ENCODE measurements at regions not wholly inside any gene's neighbourhood (a gene's known extent, or its start where the extent isn't known, plus 50 kb on each side); places are given as distances from the start of the nearest gene placed in this dataset.

DNA sequence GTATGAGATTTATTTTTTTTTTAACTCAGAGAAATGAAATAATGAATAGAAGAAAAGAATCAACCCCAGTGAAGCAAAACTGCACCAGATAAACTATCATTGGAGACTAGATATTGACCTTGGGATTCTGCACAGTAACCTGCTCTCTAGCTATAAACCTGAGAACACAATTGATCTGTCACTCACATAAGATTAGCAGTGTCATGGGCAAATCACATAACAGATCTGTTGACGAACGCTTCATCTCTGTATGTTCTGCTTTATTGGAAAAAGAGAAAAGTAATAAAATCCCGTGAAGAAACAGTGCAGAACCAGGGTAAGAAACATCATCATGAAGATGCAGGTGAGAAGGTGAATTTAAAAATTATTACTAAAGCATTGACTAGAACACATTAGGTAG, 52.8 kb upstream of the RGS17 start:
- Histone ChIP-seq H4K20me1 (ENCODE audit: control insufficient read depth, extremely low read depth, insufficient read depth, low read length) (no peaks in the 10 kb centered on the region), H3K4me3 (replicated peaks in 1 of 4; ENCODE audit: control extremely low read depth in 1 of 4, insufficient read depth in 1 of 4, low read depth in 3 of 4, low read length in 4 of 4) (no peak overlapping the region), H3K4me2 (ENCODE audit: extremely low read depth, insufficient read depth, low read length) (no peak overlapping the region), H3K27ac (ENCODE audit: insufficient read depth, low read length) (no peak overlapping the region), H2AFZ (ENCODE audit: low read length) (no peak overlapping the region), H3K79me2 (ENCODE audit: control insufficient read depth, insufficient read depth, low read length) (no peaks in the 10 kb centered on the region), H3K36me3 (ENCODE audit: control insufficient read depth, insufficient read depth, low read length) (no peaks in the 10 kb centered on the region), H3K27me3 (ENCODE audit: control insufficient read depth, insufficient read depth, low read length) (no peaks in the 10 kb centered on the region), H3K9me3 (ENCODE audit: control insufficient read depth, insufficient read depth, low read depth, low read length) (no peaks in the 10 kb centered on the region), H3K9ac (ENCODE audit: insufficient read depth, low read length) (no peak overlapping the region), H3K4me1 (ENCODE audit: control insufficient read depth, extremely low read depth, insufficient read depth, low read length) (no peaks in the 10 kb centered on the region)
- DNase-seq (ENCODE audit: low read depth in 2 of 2) = no peak
- TF ChIP-seq EZH2 (IDR thresholded peaks at IDR 0.05; ENCODE audit: low read length, missing control alignments) = no peak
- TF ChIP-seq, protein P1, sequence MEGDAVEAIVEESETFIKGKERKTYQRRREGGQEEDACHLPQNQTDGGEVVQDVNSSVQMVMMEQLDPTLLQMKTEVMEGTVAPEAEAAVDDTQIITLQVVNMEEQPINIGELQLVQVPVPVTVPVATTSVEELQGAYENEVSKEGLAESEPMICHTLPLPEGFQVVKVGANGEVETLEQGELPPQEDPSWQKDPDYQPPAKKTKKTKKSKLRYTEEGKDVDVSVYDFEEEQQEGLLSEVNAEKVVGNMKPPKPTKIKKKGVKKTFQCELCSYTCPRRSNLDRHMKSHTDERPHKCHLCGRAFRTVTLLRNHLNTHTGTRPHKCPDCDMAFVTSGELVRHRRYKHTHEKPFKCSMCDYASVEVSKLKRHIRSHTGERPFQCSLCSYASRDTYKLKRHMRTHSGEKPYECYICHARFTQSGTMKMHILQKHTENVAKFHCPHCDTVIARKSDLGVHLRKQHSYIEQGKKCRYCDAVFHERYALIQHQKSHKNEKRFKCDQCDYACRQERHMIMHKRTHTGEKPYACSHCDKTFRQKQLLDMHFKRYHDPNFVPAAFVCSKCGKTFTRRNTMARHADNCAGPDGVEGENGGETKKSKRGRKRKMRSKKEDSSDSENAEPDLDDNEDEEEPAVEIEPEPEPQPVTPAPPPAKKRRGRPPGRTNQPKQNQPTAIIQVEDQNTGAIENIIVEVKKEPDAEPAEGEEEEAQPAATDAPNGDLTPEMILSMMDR (conservative IDR thresholded peaks at IDR 0.05 in 1 of 2, IDR thresholded peaks at IDR 0.05 in 1 of 2; ENCODE audit: low read depth in 1 of 2, low read length in 2 of 2) = no peak

Data from fibroblast of lung (primary cell).